ENCODE measurements at regions not wholly inside any gene's neighbourhood (a gene's known extent, or its start where the extent isn't known, plus 50 kb on each side); places are given as distances from the start of the nearest gene placed in this dataset.

DNA sequence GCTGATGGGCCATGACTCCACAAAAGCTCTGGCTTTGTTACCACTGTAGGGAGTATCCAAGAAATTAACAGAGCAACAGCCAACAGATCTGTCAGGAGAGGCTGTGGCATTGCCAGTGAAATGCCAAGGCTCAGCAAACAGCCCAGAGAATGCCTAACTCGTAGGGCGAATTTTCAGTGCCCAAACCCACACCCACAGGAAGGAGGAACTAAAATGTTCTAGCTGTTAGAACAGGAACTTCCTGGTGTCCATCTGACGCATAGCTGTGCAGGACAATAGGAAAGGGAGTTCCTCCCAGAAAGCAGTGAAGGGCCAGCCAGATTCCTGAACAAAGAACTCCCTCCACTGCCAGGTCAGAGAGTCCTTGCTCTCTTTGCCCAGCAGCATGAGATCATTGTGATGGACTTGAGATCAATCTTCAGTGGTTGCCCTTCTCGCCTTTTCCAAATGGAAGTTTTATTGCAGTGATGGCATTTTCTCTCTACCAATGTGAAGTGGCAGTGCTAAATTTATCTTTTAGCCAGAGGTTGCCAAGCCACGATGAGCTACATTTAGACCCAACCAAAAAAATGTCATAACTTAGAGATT lies 224.2 kb upstream of the STARD13 start:
- H3K4me3 ChIP-seq (replicated peaks; ENCODE audit: low read depth, low read length), result no peak overlapping the region
- TF ChIP-seq, protein P1, sequence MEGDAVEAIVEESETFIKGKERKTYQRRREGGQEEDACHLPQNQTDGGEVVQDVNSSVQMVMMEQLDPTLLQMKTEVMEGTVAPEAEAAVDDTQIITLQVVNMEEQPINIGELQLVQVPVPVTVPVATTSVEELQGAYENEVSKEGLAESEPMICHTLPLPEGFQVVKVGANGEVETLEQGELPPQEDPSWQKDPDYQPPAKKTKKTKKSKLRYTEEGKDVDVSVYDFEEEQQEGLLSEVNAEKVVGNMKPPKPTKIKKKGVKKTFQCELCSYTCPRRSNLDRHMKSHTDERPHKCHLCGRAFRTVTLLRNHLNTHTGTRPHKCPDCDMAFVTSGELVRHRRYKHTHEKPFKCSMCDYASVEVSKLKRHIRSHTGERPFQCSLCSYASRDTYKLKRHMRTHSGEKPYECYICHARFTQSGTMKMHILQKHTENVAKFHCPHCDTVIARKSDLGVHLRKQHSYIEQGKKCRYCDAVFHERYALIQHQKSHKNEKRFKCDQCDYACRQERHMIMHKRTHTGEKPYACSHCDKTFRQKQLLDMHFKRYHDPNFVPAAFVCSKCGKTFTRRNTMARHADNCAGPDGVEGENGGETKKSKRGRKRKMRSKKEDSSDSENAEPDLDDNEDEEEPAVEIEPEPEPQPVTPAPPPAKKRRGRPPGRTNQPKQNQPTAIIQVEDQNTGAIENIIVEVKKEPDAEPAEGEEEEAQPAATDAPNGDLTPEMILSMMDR (IDR thresholded peaks at IDR 0.05; ENCODE audit: low read depth, low read length, missing control alignments), result no peak
- no peak for DNase-seq (ENCODE audit: extremely low read depth, low read depth)

DNA sequence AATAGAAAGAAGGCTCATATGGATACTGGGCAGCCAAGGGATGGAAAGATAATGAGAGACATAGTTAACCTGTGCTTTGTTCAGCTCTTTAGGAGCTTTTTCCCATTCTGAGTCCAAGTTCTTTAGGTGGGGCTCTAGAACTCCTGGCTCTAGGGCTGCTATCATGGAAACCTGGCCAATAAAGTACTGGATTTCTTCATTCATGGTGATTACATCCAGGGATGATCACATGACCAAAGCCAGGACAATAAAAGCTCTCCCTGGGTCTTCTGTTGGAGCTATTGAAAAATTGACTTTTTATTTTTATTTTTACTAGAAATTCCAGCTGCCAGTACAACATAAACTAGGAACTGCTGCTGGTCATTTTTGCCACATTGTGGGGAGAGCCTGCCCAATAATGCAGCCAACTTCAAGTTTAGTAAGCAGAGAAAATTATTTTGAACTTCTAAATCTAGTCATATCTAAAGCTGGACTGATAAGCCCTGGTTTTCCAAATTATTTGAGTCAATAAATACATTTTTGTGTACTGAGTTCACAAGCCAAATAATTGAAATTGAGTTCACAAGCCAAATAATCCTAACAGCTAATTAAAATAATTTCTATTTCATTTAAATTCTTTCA lies 224.9 kb upstream of the STARD13 start:
- DNase-seq (ENCODE audit: extremely low read depth, low read depth), result no peak
- no peak overlapping the region for H3K4me3 ChIP-seq (replicated peaks; ENCODE audit: low read depth, low read length)
- TF ChIP-seq, protein P1 (IDR thresholded peaks at IDR 0.05; ENCODE audit: low read depth, low read length, missing control alignments), result no peak

DNA sequence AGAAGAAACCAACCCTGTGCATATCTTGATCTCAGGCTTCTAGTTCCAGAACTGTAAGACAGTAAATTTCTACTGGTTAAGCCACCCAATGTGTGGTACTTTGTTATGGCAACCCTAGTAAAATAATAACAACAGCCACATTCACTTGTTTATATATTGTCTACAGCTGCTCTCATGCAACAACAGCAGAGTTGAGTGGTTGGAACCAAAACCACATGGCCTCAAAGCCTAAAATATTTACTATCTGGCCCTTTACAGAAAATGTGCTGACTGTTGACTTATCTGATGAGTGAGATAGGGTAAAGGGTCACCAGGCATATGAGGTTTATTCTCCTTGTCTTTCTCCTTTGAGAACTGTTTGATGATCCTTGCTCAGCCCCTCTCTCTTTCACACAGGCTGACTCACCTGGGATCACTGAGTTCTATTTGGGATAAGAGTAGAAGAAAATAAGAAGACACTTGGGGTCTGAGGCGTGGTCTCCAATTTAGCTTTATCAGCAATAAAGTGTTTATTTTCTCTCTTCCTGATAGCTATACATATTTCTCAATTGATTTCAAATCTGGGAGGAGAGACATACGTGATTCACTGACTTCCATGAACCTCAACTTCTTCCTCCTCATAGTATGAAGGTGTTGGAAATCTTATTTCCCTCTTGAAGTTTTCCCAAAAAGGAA lies 227.5 kb upstream of the STARD13 start:
- TF ChIP-seq, protein P1 (IDR thresholded peaks at IDR 0.05; ENCODE audit: low read depth, low read length, missing control alignments), result no peak
- no peak overlapping the region for H3K4me3 ChIP-seq (replicated peaks; ENCODE audit: low read depth, low read length)
- DNase-seq (ENCODE audit: extremely low read depth, low read depth), result peak; percentile 42

DNA sequence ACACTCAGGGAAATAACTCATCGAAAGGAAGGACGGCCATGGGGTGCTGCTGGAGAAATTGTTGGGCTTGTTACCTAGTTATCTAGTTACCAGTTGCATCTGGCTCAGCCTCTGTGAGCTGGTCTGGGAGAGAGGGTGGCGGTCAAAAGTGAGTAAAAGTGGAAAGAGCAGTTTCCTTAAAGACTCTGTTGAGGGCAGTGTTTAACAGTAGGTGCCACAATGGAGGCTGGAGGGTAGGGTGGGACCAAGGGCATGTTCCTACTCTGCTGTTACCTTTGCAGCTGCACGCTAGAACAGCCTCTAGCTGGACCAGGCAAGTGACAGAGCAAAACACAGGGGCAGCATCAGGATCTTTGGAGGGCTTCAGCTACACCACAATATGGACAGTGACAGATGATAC lies 228.8 kb upstream of the STARD13 start:
- H3K4me3 ChIP-seq (replicated peaks; ENCODE audit: low read depth, low read length), result no peak overlapping the region
- TF ChIP-seq, protein P1 (IDR thresholded peaks at IDR 0.05; ENCODE audit: low read depth, low read length, missing control alignments), result no peak
- DNase-seq (ENCODE audit: extremely low read depth, low read depth), result no peak

DNA sequence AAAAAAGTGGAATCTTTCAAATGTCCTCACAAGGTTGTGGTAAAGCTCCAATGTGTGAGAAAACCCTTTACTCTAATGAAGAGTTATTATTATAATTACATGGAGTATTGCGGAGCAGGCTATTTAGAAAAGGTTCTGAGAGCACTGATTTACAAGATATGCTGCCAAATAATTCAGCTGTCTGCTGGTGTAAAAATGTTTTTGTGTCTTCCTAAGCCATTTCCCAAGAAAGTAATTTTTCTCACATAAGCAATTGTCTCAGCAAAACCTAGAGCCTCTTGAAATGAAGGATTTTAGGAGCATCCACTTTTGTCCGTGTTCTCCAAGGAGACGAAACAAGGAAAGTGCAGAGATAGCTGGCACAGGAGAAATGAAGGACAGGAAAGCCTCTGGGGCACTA lies 229.6 kb upstream of the STARD13 start:
- DNase-seq (ENCODE audit: extremely low read depth, low read depth), result no peak
- no peak overlapping the region for H3K4me3 ChIP-seq (replicated peaks; ENCODE audit: low read depth, low read length)
- TF ChIP-seq, protein P1 (IDR thresholded peaks at IDR 0.05; ENCODE audit: low read depth, low read length, missing control alignments), result no peak

DNA sequence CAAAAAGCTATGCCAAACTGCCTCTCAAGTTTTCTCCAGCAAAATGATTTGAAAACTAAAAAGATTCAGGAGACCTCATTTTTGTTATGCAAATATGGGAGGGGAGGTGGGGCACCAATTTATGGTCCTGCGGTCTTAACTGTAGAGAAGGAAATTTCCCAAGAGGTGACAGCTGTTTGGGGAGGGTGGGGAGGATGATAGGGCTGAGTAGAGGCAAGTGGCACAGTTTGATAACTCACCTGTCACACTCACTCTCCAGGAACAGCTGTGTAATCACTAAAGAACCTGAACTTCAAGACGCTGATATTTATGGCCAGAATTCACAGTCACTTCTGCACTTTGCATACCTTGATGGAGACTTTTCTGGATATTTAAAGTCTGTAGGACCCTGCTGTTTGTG lies 232.9 kb upstream of the STARD13 start:
- TF ChIP-seq, protein P1 (IDR thresholded peaks at IDR 0.05; ENCODE audit: low read depth, low read length, missing control alignments), result no peak
- DNase-seq (ENCODE audit: extremely low read depth, low read depth), result no peak
- no peak overlapping the region for H3K4me3 ChIP-seq (replicated peaks; ENCODE audit: low read depth, low read length)

All from HFF-Myc (cell line).